ENCODE measurements at regions not wholly inside any gene's neighbourhood (a gene's known extent, or its start where the extent isn't known, plus 50 kb on each side); places are given as distances from the start of the nearest gene placed in this dataset.

GRCh38 chr11:45512471-45513148, 152.8 kb downstream of the CHST1 start:
- Histone ChIP-seq H3K79me2 (ENCODE audit: insufficient read depth, low read length) (no peaks in the 10 kb centered on the region), H3K27ac (ENCODE audit: extremely low read length, insufficient read depth, low read length) (no peak overlapping the region), H3K4me2 (ENCODE audit: low read depth, low read length) (no peak overlapping the region), H3K9me3 (ENCODE audit: low read length) (no peaks in the 10 kb centered on the region), H3K4me3 (replicated peaks in 1 of 3; ENCODE audit: insufficient read depth in 1 of 3, low read depth in 2 of 3, low read length in 3 of 3) (no peak overlapping the region), H3K4me1 (ENCODE audit: insufficient read depth, low read length) (no peaks in the 10 kb centered on the region), H4K20me1 (ENCODE audit: insufficient read depth, low read length) (no peaks in the 10 kb centered on the region), H3K36me3 (replicated peaks in 1 of 2; ENCODE audit: control insufficient read depth in 1 of 2, insufficient read depth in 2 of 2, low read length in 2 of 2) (no peaks in the 10 kb centered on the region), H3K9ac (ENCODE audit: insufficient read depth, low read depth, low read length) (no peak overlapping the region), H2AFZ (ENCODE audit: low read length) (no peak overlapping the region), H3K27me3 (ENCODE audit: control insufficient read depth in 1 of 2, insufficient read depth in 2 of 2, low read length in 2 of 2) (peaks cover 0 to 8% of the 10 kb centered on the region in 2 experiments; a peak in 1 of 5 replicates)
- no peak for ATAC-seq
- 3% methylated on average over 3 of the region's 3 CpGs for WGBS (ENCODE audit: low lambda C conversion rate)
- no peak for DNase-seq (ENCODE audit: low spot score)
- no TSS peak for BruUV-seq (replicated peaks)
- FAIRE-seq = no peak
- POLR2A ChIA-PET = no interaction called here
- intact Hi-C loops (cut with micrococcal nuclease; ENCODE audit: unreplicated experiment) = no loop called here
- in situ Hi-C loops (cut with HindIII; ENCODE audit: extremely low pct_ligation_motif_present, low pct_unique_long_range_greater_than_20kb) = loop anchor here (10.0 kb wide), 1 partner anchor 58 kb away; no protein-coding TSS in a partner anchor
- CTCF ChIA-PET (ENCODE audit: low intra/inter-chr PET ratio, low total read pairs) = no interaction called here
- TF ChIP-seq ZXDC (CRISPR knock-in tag; IDR thresholded peaks at IDR 0.05) = no peak
- TF ChIP-seq MAFK (conservative IDR thresholded peaks at IDR 0.05 in 1 of 2, IDR thresholded peaks at IDR 0.05 in 1 of 2; ENCODE audit: low read length in 2 of 2) = no peak
- no peak for TF ChIP-seq KAT7 (CRISPR knock-in tag; IDR thresholded peaks at IDR 0.05; ENCODE audit: borderline replicate concordance)
- TF ChIP-seq GPN1 (CRISPR knock-in tag; IDR thresholded peaks at IDR 0.05; ENCODE audit: borderline replicate concordance) = no peak
- TF ChIP-seq ZNF101 (CRISPR knock-in tag; IDR thresholded peaks at IDR 0.05; ENCODE audit: borderline replicate concordance, low read depth) = no peak
- no peak for TF ChIP-seq FOXA3 (CRISPR knock-in tag; IDR thresholded peaks at IDR 0.05)
- no peak for TF ChIP-seq PRDM10 (CRISPR knock-in tag; IDR thresholded peaks at IDR 0.05; ENCODE audit: low read depth)
- no peak for TF ChIP-seq ZBTB20 (CRISPR knock-in tag; IDR thresholded peaks at IDR 0.05; ENCODE audit: borderline replicate concordance, low read depth)
- TF ChIP-seq ONECUT2 (CRISPR knock-in tag; IDR thresholded peaks at IDR 0.05) = no peak
- TF ChIP-seq ZSCAN5A (CRISPR knock-in tag; IDR thresholded peaks at IDR 0.05; ENCODE audit: borderline replicate concordance) = no peak
- TF ChIP-seq TCF7L2 (IDR thresholded peaks at IDR 0.05; ENCODE audit: low read depth, low read length) = no peak
- no peak for TF ChIP-seq ZNF619 (CRISPR knock-in tag; IDR thresholded peaks at IDR 0.05)
- no peak for TF ChIP-seq ZNF468 (CRISPR knock-in tag; IDR thresholded peaks at IDR 0.05)
- TF ChIP-seq TEAD3 (CRISPR knock-in tag; optimal IDR thresholded peaks at IDR 0.05; ENCODE audit: borderline replicate concordance) = no peak
- no peak for TF ChIP-seq ZNF589 (CRISPR knock-in tag; conservative IDR thresholded peaks at IDR 0.05)
- no peak for TF ChIP-seq ZNF34 (CRISPR knock-in tag; IDR thresholded peaks at IDR 0.05; ENCODE audit: borderline replicate concordance)
